RWPE2 (cell line): ENCODE measurements at regions not wholly inside any gene's neighbourhood (a gene's known extent, or its start where the extent isn't known, plus 50 kb on each side); places are given as distances from the start of the nearest gene placed in this dataset.

Experiments
- ATAC-seq: fragments of 200-7000 bp; cut with Tn5 transposase; 3 replicates; pipeline ENCODE4 v1.9.1; 2021; ENCODE audit warnings: low read depth
- DNase-seq: peaks from one replicate; pipeline ENCODE4 v3.0.0-alpha.2; 2020; ENCODE audit warnings: low spot score
- H3K27ac ChIP-seq: fragments of 450-650 bp; 2 replicates; pipeline ENCODE4 v1.5.1; 2017; ENCODE audit warnings: mild to moderate bottlenecking; ENCODE audit not compliant: poor library complexity, severe bottlenecking
- H3K27me3 ChIP-seq: fragments of 250-450 bp; sonication (Bioruptor Pico); 2 replicates; pipeline ENCODE4 v1.5.1; 2021; ENCODE audit warnings: mild to moderate bottlenecking, moderate library complexity; ENCODE audit not compliant: insufficient read depth, poor library complexity, severe bottlenecking
- H3K36me3 ChIP-seq: fragments of 250-450 bp; sonication (Bioruptor Pico); 2 replicates; pipeline ENCODE4 v1.5.1; 2020; ENCODE audit warnings: low read depth, mild to moderate bottlenecking, moderate library complexity
- H3K4me1 ChIP-seq: fragments of 250-450 bp; sonication (Bioruptor Pico); 2 replicates; pipeline ENCODE4 v1.5.1; 2021; ENCODE audit warnings: mild to moderate bottlenecking, moderate library complexity; ENCODE audit not compliant: insufficient read depth, poor library complexity, severe bottlenecking
- H3K4me3 ChIP-seq: fragments of 250-450 bp; sonication (Bioruptor Pico); 2 replicates; pipeline ENCODE4 v1.5.1; 2021; ENCODE audit warnings: mild to moderate bottlenecking, moderate library complexity; ENCODE audit not compliant: severe bottlenecking
- H3K9me3 ChIP-seq: fragments of 250-450 bp; sonication (Bioruptor Pico); 2 replicates; pipeline ENCODE4 v1.5.1; 2021; ENCODE audit warnings: mild to moderate bottlenecking, moderate library complexity; ENCODE audit not compliant: severe bottlenecking
- CTCF ChIP-seq: fragments of 450-650 bp; IDR thresholded peaks from one replicate; pipeline ENCODE4 v1.5.1; 2017; ENCODE audit warnings: mild to moderate bottlenecking, moderate library complexity; ENCODE audit not compliant: poor library complexity, severe bottlenecking

- H3K9me3 ChIP-seq: no peaks in the 10 kb centered on the region
- no peak overlapping the region for H3K27ac ChIP-seq
- H3K27me3 ChIP-seq: no peaks in the 10 kb centered on the region
- no peak for TF ChIP-seq CTCF
- H3K4me1 ChIP-seq: no peaks in the 10 kb centered on the region
- no peak for DNase-seq
- no peak overlapping the region for H3K4me3 ChIP-seq
- no peaks in the 10 kb centered on the region for H3K36me3 ChIP-seq
- ATAC-seq: no peak
Observed at GRCh38 chr5:9977070-9977469, 272.6 kb downstream of the ATPSCKMT start.

- no peaks in the 10 kb centered on the region for H3K36me3 ChIP-seq
- H3K27ac ChIP-seq: no peak overlapping the region
- H3K27me3 ChIP-seq: no peaks in the 10 kb centered on the region
- ATAC-seq (no peak), DNase-seq (no peak)
- no peak overlapping the region for H3K4me3 ChIP-seq
- H3K9me3 ChIP-seq: no peaks in the 10 kb centered on the region
- H3K4me1 ChIP-seq: no peaks in the 10 kb centered on the region
- TF ChIP-seq CTCF: no peak
Observed at GRCh38 chr5:9976621-9977020, 273.1 kb downstream of the ATPSCKMT start.

GRCh38 chr5:9972059-9972458 lies 277.6 kb downstream of the ATPSCKMT start:
- TF ChIP-seq CTCF: no peak
- ATAC-seq: no peak

GRCh38 chr5:9971301-9971700 lies 278.4 kb downstream of the ATPSCKMT start:
- Histone ChIP-seq H3K36me3 (no peaks in the 10 kb centered on the region), H3K9me3 (no peaks in the 10 kb centered on the region), H3K27ac (no peak overlapping the region), H3K4me1 (no peaks in the 10 kb centered on the region), H3K27me3 (no peaks in the 10 kb centered on the region), H3K4me3 (no peak overlapping the region)
- no peak for TF ChIP-seq CTCF
- no peak for ATAC-seq
- DNase-seq: no peak

More at GRCh38 chr5:9972059-9972458, 277.6 kb downstream of the ATPSCKMT start:
- DNase-seq: no peak
- H3K27me3 ChIP-seq: no peaks in the 10 kb centered on the region
- no peaks in the 10 kb centered on the region for H3K36me3 ChIP-seq
- H3K4me1 ChIP-seq: no peaks in the 10 kb centered on the region
- no peaks in the 10 kb centered on the region for H3K9me3 ChIP-seq
- H3K4me3 ChIP-seq: no peak overlapping the region
- no peak overlapping the region for H3K27ac ChIP-seq

GRCh38 chr5:9958914-9959313 lies 290.8 kb downstream of the ATPSCKMT start:
- no peaks in the 10 kb centered on the region for H3K9me3 ChIP-seq
- H3K27me3 ChIP-seq: no peaks in the 10 kb centered on the region
- no peak for ATAC-seq
- no peak for DNase-seq
- no peak for TF ChIP-seq CTCF
- H3K4me1 ChIP-seq: peaks cover 7% of the 10 kb centered on the region
- no peak overlapping the region for H3K27ac ChIP-seq
- H3K4me3 ChIP-seq: no peak overlapping the region
- H3K36me3 ChIP-seq: no peaks in the 10 kb centered on the region
